ENCODE measurements at regions not wholly inside any gene's neighbourhood (a gene's known extent, or its start where the extent isn't known, plus 50 kb on each side); places are given as distances from the start of the nearest gene placed in this dataset.

DNA sequence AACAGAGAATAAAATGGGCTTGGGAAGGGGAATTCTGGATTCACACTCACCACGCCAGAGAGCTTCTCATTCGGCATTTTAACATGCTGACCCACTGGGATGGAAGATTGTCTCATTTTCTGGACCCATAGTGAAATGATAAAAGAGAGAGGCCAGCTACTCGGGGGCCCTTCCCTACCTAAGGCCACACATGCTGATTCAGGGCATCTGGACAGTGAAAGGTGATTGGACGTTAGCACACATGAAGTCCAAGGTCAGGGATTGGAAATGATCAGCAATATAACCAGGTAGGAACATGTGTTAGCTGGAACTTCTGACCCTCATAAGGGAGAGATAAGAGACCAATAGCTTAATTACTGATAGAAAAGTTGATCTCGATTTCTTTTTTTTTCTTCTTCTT lies 183.7 kb downstream of the NUFIP1 start:
- no peak for TF ChIP-seq POLR2A (IDR thresholded peaks at IDR 0.05; ENCODE audit: low read depth, low read length)
- no peak for TF ChIP-seq POLR2AphosphoS5 (IDR thresholded peaks at IDR 0.05; ENCODE audit: low read depth, low read length)
- no peak for TF ChIP-seq TAF1 (IDR thresholded peaks at IDR 0.05; ENCODE audit: borderline replicate concordance, low read depth, low read length)
